Activated CD4-positive, alpha-beta T cell treated with anti-CD3 and anti-CD28 coated beads for 48 hours (primary cell): ENCODE measurements at regions not wholly inside any gene's neighbourhood (a gene's known extent, or its start where the extent isn't known, plus 50 kb on each side); places are given as distances from the start of the nearest gene placed in this dataset.

Experiments used
- DNase-seq: peaks from one replicate; pipeline ENCODE4 v3.0.0-alpha.2; 2020

DNA sequence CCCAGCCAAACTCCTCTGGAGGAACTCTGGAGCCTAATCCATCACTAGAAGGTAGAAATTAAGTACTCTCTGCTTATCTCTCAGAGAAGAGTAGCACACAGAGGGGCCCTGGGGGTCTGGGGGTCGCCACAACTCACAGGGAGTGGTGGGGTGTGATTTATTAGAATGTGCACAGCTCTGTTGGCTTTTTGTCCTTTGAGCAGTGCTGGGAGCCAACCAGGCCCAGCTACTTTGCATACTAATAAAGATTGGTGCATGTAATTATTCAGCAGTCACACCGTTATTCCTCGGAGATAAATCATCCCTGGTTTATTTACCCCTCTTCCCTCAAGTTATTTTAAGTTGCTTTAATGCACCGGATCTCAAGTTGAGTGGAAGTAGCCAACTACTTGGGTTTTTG is 606.7 kb upstream of the EEF2KMT start:
- DNase-seq = no peak

- no peak for DNase-seq
Observed at GRCh38 chr16:5693426-5693825, 595.8 kb upstream of the EEF2KMT start.

GRCh38 chr16:5681966-5682365 is 584.4 kb upstream of the EEF2KMT start:
- DNase-seq = no peak

GRCh38 chr16:5678371-5678770 is 580.8 kb upstream of the EEF2KMT start:
- no peak for DNase-seq

GRCh38 chr16:5671421-5671820 is 573.8 kb upstream of the EEF2KMT start:
- DNase-seq = no peak

DNA sequence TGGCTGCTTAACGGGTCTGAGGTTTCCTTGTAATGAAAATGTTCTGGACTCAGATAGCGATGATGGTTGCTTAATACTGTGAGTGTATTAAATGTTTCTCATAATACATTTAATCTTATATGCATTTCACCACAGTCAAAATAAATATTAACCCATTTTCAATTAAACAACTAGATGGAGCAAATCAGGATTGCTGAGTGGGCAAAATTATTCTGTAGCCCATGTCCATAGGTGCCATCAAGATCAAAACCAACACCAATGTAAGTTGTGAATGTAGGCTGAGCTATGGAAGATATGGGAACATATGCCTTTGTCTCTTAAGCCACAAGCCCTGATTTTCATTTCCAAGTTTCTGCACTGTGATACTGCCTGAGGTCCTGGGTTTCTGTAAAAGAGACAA is 572.6 kb upstream of the EEF2KMT start:
- no peak for DNase-seq

GRCh38 chr16:5668553-5668952 is 571.0 kb upstream of the EEF2KMT start:
- DNase-seq = no peak

DNA sequence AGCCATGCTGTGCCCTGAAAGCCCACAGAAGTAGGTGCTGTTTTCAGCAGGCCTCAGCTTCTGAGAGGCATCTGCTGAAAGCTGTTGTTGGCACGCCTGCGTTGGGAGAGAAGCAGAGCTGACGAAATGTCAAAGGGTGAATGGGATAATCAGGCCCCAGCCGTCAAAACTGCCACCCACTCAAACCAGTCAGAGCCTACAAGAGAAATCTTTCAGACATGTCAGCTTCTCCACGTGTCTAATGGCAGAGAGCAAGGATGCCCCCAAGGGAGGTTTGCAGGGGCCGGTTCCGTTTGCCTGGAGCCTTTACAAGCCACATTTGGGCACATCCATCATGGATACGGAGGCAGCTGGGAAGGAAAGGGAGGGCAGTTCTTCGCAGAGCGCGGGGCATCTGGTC is 568.2 kb upstream of the EEF2KMT start:
- DNase-seq = no peak

- DNase-seq = no peak
Observed at GRCh38 chr16:5653789-5654188, 556.2 kb upstream of the EEF2KMT start.

GRCh38 chr16:5653041-5653440 is 555.4 kb upstream of the EEF2KMT start:
- no peak for DNase-seq

DNA sequence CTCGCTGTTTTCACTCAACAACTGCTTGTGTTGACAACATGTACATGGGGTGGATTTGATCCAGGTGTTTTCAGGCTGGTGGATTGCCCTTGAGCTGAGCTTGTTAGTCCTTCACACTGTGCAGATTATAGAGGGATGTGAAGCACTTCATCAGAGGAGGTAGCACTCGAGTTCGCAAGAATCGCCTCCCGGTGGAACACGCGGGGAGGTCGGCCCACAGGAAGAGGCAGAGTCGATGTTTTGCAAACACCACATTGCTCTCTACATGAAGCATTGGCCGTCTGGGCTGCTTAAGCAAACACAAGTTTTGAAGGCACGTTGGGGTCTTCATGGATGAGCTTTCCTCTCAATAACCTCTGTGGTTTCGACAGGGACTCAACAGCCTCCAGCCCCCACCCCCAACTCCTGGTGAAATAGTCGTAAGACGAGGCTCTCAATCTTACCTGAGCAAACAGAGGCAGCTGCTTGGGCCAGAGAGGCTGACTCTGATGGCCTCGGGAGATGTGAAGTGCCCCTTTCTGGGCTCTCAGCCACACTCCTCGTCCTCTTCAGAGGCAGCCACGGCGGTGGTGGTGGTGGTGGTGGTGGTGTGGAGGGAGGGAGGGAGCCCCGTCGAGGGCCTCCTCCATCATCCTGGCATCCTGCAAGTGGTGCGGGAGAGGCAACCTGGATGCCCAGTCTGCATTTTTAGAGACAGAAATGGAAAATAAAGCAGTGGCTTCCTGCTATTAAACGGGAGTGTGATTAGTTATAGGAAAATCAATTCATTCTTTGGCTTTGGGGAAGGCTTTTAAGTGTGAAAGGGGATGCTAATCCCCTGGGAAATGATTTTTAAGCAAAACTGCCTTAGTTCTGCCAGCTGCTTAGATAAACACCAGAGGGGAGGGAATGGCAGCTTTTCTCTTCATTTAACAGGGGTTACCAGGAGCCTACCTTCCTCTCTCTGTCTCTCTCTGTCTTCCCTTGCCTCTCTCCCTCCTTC is 552.5 kb upstream of the EEF2KMT start:
- DNase-seq = no peak

GRCh38 chr16:5647051-5647450 is 549.5 kb upstream of the EEF2KMT start:
- no peak for DNase-seq

DNA sequence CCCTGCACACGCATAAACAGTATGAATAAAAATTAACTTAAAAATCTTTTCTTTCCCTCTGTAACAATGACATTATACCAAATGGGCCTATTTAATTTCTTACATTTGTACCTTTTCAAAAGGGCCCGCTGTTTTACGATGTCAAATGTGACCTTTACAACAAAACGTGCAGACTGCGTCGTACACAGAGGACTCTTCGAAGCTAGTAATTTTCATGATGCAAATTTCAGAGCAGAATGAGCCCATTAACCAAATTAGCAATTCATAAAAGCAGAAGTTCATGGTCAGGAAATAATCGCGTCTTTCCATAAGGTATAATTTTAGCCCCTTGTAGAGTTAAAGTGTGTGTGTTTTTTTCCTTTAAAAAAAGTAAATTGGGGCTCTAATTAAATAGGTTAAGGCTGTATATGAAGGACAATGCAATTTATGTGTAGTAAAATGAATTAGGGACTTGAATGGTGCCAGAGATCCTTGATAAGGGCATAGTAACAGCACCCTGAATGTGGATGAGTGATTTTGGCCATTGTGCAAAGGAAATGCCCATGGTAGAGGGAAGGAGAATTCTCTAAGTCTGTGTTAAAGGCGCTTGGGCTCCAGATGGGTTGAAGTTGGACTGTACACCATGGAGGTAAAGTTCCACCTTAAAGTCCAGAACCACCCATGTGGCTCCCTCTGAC is 546.4 kb upstream of the EEF2KMT start:
- DNase-seq = no peak

DNA sequence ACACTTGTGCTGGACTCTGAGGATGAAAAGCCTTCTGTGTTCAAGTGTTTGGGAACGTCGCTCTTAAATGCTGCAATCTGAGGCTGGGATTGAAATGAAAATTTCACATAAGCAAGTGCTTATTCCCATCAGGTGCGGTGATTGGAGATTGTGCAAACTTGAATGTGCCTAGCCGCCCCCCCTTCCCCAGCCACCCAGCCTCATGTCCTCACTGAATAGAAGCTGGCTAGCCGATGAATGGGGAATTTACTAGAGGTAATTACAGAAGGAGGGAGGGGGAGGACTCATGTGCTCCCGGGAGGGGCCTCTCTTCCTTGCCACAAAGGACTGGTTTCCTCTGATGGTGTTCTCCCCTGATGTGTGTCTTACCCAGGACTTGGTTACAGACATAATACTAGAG is 544.8 kb upstream of the EEF2KMT start:
- DNase-seq = no peak

DNA sequence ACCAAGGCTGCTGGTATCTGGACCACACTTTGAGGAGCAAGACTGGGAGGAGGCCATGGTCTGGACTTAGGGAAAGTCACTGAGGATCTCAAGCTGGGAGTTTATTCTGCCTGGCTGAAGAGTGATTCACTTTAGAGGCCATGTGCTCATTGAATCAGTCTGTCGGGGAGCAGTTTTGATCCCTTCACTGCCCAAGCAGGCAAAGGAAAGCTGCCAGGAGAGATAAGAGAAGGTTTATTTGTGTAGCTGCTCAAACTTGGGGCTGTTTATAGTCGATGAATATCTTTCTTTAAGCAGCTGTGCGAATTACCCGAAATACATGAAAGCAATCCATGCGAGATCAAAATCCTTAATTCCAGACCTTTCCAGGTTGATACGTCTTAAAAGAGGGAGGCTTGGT is 544.4 kb upstream of the EEF2KMT start:
- no peak for DNase-seq

GRCh38 chr16:5640883-5641282 is 543.3 kb upstream of the EEF2KMT start:
- DNase-seq = no peak

DNA sequence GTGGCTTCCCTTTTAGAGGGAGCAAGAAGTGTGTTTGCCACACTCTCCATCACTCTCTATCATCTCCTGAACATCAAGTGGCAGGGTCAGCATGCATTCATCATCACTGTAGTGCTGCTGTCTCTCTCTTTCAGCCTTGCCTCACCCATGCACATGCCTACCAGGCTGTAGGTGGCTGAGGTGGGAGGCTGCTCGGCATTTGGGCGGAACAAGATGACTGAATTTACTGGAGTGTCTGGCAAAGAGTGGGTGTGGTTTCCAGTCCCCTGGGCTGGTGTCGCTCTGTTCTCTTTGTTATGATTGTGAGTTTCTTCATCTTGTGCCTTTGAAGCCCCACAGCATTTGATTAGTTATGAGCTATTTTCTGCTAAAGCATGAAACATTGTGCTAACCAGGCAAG is 541.9 kb upstream of the EEF2KMT start:
- no peak for DNase-seq

- DNase-seq = no peak
Observed at GRCh38 chr16:5635331-5635730, 537.7 kb upstream of the EEF2KMT start.

- DNase-seq = no peak
Observed at GRCh38 chr16:5634666-5635180, 537.1 kb upstream of the EEF2KMT start.

- no peak for DNase-seq
Observed at GRCh38 chr16:5633845-5634440, 536.3 kb upstream of the EEF2KMT start.

DNA sequence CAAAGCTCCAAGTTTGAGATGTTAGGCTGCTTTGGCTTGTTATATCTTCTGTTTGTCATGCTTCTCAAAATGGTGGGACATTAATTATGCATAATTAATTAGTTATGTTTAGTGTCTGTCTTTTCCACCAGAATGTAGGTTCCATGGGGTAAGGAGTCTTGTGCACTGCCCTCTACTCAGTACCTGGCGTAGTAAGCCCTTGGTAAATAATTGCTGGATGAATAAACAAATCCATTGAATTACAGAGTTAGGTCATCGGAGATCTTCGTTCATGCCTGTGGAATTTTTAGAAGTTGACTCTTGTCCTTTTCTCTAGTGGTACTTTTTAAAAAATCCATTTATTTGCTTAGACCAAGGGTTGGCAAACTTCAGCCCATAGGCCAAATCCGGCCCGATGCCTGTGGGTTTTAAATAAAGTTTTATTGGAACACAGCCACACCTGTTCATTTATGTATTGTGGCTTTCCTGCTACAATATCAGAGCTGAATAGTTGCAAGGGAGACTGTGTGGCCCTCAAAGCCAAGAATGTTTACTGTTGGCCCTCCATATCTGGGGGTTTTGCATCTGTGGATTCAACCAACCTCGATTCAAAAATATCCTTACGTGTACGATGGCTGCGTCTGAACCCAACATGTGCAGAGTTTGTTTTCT is 524.8 kb upstream of the EEF2KMT start:
- DNase-seq = no peak

DNA sequence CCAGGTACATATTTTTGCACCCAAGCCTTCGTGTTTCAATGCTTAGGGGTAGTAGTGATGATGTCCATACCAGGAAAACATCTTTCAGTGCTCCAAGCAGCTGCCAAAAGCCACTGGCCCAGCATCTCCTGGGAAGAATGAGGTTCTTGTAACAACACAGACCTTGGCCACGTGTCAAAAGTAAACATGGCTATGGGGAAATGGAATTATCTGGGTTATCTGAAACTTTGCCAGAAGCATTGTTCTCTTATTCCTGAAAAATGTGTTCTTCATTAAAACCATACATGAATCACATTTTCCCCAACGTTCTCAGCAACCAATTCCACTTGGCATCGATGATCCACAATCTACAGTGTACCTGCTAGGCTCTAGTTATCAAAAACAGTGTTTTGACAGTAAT is 524.2 kb upstream of the EEF2KMT start:
- no peak for DNase-seq

DNA sequence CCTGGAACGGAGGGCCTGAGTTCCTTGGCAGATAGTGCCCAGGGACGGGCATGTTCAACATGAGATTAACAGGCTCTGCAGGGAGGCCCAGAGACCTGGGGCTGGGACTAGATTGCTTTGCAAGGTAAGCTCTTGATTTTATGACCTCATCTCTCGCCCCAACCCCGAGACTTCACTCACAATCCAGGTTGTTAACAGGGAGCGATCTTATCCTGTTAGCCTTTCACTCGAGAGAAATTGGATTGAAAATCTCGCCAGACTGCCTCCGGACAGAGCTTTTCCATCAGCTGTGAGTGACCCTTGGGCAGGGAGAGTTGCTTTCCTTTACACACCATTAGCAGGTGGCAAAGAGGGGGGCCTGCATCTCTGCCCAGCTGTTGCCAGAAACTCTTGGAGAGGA is 521.7 kb upstream of the EEF2KMT start:
- DNase-seq = no peak
